Liver (tissue), 8 donors: ENCODE measurements at regions not wholly inside any gene's neighbourhood (a gene's known extent, or its start where the extent isn't known, plus 50 kb on each side); places are given as distances from the start of the nearest gene placed in this dataset.

Experiments
- DNase-seq: peaks from one replicate; pipeline ENCODE4 v3.0.0-alpha.2; 2017; ENCODE audit warnings: low spot score
- H3K27ac ChIP-seq, 2 donors: one replicate each; pipeline ENCODE4 v1.7.0; 2013; ENCODE audit warnings: inconsistent platforms in 2 of 2, low read length in 2 of 2, control low read depth in 1 of 2, low read depth in 1 of 2, mild to moderate bottlenecking in 1 of 2
- H3K27me3 ChIP-seq, 4 donors: one replicate each; pipeline versions ENCODE4 v1.6.1 to v1.7.0; 2013; ENCODE audit warnings: low read length in 3 of 4, inconsistent platforms in 1 of 4, mild to moderate bottlenecking in 1 of 4, moderate library complexity in 1 of 4; ENCODE audit not compliant: control insufficient read depth in 4 of 4, insufficient read depth in 4 of 4
- H3K36me3 ChIP-seq, 4 donors: one replicate each; pipeline versions ENCODE4 v1.6.1 to v1.7.0; 2013; ENCODE audit warnings: low read length in 3 of 4, mild to moderate bottlenecking in 3 of 4, low read depth in 1 of 4, moderate library complexity in 1 of 4; ENCODE audit not compliant: control insufficient read depth in 4 of 4, insufficient read depth in 3 of 4
- H3K4me1 ChIP-seq, 4 donors: one replicate each; pipeline versions ENCODE4 v1.6.1 to v1.7.0; 2013; ENCODE audit warnings: low read length in 3 of 4, mild to moderate bottlenecking in 3 of 4, moderate library complexity in 1 of 4; ENCODE audit not compliant: control insufficient read depth in 4 of 4, insufficient read depth in 4 of 4
- H3K4me3 ChIP-seq, 3 donors: one replicate each; pipeline versions ENCODE4 v1.6.1 to v1.7.0; 2013; ENCODE audit warnings: low read length in 3 of 3, control low read depth in 1 of 3, low read depth in 1 of 3, mild to moderate bottlenecking in 1 of 3
- H3K9ac ChIP-seq, 2 donors: one replicate each; pipeline ENCODE4 v1.7.0; 2013; ENCODE audit warnings: low read length in 2 of 2, mild to moderate bottlenecking in 2 of 2, moderate library complexity in 2 of 2, control low read depth in 1 of 2, low read depth in 1 of 2
- H3K9me3 ChIP-seq, 4 donors: one replicate each; pipeline versions ENCODE4 v1.6.1 to v1.7.0; 2013; ENCODE audit warnings: low read length in 3 of 4; ENCODE audit not compliant: control insufficient read depth in 4 of 4
- EGR1 ChIP-seq, 2 donors: IDR thresholded peaks; 2 replicates each; pipeline ENCODE4 v1.6.1; 2016 to 2018; ENCODE audit warnings: antibody characterized with exemption in 2 of 2, low read depth in 2 of 2
- FOXA1 ChIP-seq: IDR thresholded peaks from 2 replicates; pipeline ENCODE4 v1.6.1; 2016; ENCODE audit warnings: antibody characterized with exemption
- FOXA2 ChIP-seq: IDR thresholded peaks from 2 replicates; pipeline ENCODE4 v1.6.1; 2016; ENCODE audit warnings: antibody characterized with exemption
- GABPA ChIP-seq, 2 donors: IDR thresholded peaks in 1 of 2; conservative IDR thresholded peaks in 1 of 2; 2 replicates each; pipeline ENCODE4 v1.6.1; 2016; ENCODE audit warnings: antibody characterized with exemption in 2 of 2, mild to moderate bottlenecking in 1 of 2, moderate library complexity in 1 of 2
- HNF4A ChIP-seq, 2 donors: conservative IDR thresholded peaks; 2 replicates each; pipeline ENCODE4 v1.6.1; 2016; ENCODE audit warnings: antibody characterized with exemption in 2 of 2, mild to moderate bottlenecking in 2 of 2
- JUND ChIP-seq, 2 donors: IDR thresholded peaks; 2 replicates each; pipeline ENCODE4 v1.6.1; 2016; ENCODE audit warnings: antibody characterized with exemption in 2 of 2
- NR2F2 ChIP-seq: IDR thresholded peaks from 2 replicates; pipeline ENCODE4 v1.6.1; 2016; ENCODE audit warnings: antibody characterized with exemption
- RAD21 ChIP-seq, 2 donors: IDR thresholded peaks; 2 replicates each; pipeline ENCODE4 v1.6.1; 2016; ENCODE audit warnings: antibody characterized with exemption in 2 of 2, mild to moderate bottlenecking in 2 of 2
- REST ChIP-seq: IDR thresholded peaks from 2 replicates; pipeline ENCODE4 v1.6.1; 2016; ENCODE audit warnings: antibody characterized with exemption, mild to moderate bottlenecking
- RXRA ChIP-seq, 2 donors: IDR thresholded peaks; 2 replicates each; pipeline ENCODE4 v1.6.1; 2017 to 2018; ENCODE audit warnings: antibody characterized with exemption in 2 of 2, mild to moderate bottlenecking in 1 of 2
- SP1 ChIP-seq: IDR thresholded peaks from 2 replicates; pipeline ENCODE4 v1.6.1; 2018; ENCODE audit warnings: antibody characterized with exemption, mild to moderate bottlenecking
- TAF1 ChIP-seq: conservative IDR thresholded peaks from 2 replicates; pipeline ENCODE4 v1.6.1; 2016; ENCODE audit warnings: antibody characterized with exemption, mild to moderate bottlenecking
- YY1 ChIP-seq: IDR thresholded peaks from 2 replicates; pipeline ENCODE4 v1.6.1; 2016; ENCODE audit warnings: antibody characterized with exemption, mild to moderate bottlenecking
- WGBS: extraction: QIAGEN DNeasy Blood & Tissue Kit; methylation state at CpG from one replicate; pipeline ENCODE4 v1.1.7; 2013; 5-methylcytosine and 5-hydroxymethylcytosine counted together
- TF ChIP-seq, protein P1 (sequence below): IDR thresholded peaks from 2 replicates; pipeline ENCODE4 v1.6.1; 2016; ENCODE audit warnings: antibody characterized with exemption
- TF ChIP-seq, protein P2 (sequence below): fragments of 150-350 bp; IDR thresholded peaks from 2 replicates; pipeline ENCODE4 v1.5.1; 2017; ENCODE audit warnings: improper control_type of control experiment, low read depth, low read length; ENCODE audit not compliant: missing input control
- TF ChIP-seq, protein P3 (sequence below): IDR thresholded peaks from 2 replicates; pipeline ENCODE4 v1.6.1; 2016; ENCODE audit warnings: antibody characterized with exemption
- TF ChIP-seq, protein P4 (sequence below): IDR thresholded peaks from 2 replicates; pipeline ENCODE4 v1.6.1; 2016; ENCODE audit warnings: antibody characterized with exemption
- donor health status: healthy.
- donor health status: healthy.
- donor health status: healthy.
- donor health status: healthy.
- donor health status: healthy.

DNA sequence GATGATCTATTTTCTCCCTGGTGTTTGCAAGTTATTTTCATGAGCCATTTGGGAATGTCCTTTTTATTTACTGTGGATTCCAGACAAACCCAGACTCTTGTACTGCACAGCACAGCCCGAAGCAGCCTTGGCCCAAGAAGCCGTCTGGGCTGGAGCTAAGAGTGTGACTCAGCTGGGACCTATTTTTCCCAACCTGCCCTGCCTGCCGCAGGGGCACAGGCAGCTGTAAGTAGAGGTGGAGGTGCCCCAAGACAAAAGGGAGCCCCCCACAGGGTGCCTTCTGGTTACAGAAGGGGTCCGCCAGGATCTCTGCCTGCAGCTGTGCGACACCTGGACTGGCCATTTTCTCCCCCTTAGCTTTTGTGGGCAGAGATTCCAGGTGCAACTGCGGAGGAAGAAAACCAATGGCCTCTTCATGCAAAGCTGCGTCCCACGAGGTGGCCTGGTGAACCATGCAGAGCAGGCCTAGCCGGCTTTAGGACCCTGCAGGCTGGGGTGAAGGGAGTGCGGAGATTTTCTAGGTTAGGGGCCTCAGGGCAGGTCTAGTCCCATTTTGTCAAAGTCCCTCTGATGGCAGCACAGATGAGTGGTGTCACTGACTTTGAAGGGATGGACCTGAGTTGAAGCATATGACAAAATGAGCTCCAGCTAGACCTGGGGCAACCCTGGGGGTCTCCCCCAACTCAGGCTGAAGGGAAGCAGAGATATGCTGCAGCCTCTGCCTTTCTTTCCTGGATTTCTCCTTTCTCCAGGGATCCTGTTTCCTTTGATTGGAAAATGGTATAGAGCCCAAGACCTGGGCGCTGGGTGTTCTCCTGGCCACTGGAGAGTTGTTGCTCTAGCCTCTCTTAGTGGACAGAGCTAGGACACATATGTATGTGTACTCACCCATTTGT lies 131.2 kb downstream of the KLF13 start:
- WGBS = 73% methylated on average over 11 of the region's 11 CpGs
- no peak overlapping the region for H3K9ac ChIP-seq
- no peaks in the 10 kb centered on the region for H3K36me3 ChIP-seq
- no peaks in the 10 kb centered on the region for H3K27me3 ChIP-seq
- DNase-seq = peak; percentile 20
- H3K4me1 ChIP-seq = peaks cover 0 to 2% (median 0%) of the 10 kb centered on the region in 4 donors
- no peaks in the 10 kb centered on the region for H3K9me3 ChIP-seq
- H3K4me3 ChIP-seq = no peak overlapping the region
- TF ChIP-seq REST (no peak), JUND (IDR thresholded peaks at IDR 0.05) (no peak), SP1 (no peak), NR2F2 (no peak), TAF1 (no peak), RAD21 (IDR thresholded peaks at IDR 0.05) (no peak)
- TF ChIP-seq, protein P1, sequence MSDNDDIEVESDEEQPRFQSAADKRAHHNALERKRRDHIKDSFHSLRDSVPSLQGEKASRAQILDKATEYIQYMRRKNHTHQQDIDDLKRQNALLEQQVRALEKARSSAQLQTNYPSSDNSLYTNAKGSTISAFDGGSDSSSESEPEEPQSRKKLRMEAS = no peak
- H3K27ac ChIP-seq = no peak overlapping the region

DNA sequence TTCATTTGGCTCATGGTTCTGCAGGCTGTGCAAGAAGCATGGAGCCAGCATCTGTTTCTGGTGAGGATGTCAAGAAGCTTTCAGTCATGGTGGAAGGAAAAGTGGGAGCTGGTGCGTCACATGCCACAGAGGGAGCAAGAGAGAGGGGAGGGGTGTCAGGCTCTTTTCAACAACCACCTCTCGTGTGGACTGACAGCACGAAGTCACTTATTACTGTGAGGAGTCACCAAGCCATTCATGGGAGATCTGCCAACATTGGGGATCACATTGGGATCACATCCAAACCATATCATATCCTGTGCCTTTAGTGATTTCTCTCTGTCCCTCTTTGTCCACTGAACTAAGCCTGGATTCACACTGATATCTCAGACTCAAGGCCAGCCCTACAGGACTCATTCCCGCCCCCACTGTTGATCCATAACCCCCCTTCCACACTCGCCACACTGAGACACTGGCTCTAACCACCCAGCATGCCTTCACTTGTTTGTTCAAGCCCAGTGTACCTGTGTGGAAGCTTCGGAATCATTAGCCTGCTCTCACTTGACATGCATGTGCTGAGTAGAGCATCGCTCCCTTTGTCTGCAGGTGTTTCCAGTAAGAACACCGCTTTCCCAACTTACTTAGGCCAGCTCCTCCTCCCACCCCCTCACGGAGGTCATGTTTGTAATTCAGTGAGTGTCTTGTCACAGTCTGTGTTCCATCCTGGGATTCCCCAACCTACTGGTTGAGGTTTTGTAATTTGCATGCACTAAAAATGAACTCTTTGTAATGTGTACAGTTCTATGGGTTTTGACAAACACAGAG lies 132.2 kb downstream of the KLF13 start:
- TF ChIP-seq RAD21 (IDR thresholded peaks at IDR 0.05) (no peak), FOXA1 (no peak), YY1 (no peak), EGR1 (IDR thresholded peaks at IDR 0.05; ENCODE audit: low read depth in 2 of 2) (no peak), SP1 (no peak), GABPA (IDR thresholded peaks at IDR 0.05 in 1 of 2, conservative IDR thresholded peaks at IDR 0.05 in 1 of 2) (no peak), TAF1 (no peak), HNF4A (conservative IDR thresholded peaks at IDR 0.05) (no peak), JUND (IDR thresholded peaks at IDR 0.05) (no peak), RXRA (IDR thresholded peaks at IDR 0.05) (no peak), FOXA2 (no peak), NR2F2 (no peak), REST (no peak)
- TF ChIP-seq, protein P1 = no peak
- TF ChIP-seq, protein P2, sequence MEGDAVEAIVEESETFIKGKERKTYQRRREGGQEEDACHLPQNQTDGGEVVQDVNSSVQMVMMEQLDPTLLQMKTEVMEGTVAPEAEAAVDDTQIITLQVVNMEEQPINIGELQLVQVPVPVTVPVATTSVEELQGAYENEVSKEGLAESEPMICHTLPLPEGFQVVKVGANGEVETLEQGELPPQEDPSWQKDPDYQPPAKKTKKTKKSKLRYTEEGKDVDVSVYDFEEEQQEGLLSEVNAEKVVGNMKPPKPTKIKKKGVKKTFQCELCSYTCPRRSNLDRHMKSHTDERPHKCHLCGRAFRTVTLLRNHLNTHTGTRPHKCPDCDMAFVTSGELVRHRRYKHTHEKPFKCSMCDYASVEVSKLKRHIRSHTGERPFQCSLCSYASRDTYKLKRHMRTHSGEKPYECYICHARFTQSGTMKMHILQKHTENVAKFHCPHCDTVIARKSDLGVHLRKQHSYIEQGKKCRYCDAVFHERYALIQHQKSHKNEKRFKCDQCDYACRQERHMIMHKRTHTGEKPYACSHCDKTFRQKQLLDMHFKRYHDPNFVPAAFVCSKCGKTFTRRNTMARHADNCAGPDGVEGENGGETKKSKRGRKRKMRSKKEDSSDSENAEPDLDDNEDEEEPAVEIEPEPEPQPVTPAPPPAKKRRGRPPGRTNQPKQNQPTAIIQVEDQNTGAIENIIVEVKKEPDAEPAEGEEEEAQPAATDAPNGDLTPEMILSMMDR = no peak
- TF ChIP-seq, protein P3, sequence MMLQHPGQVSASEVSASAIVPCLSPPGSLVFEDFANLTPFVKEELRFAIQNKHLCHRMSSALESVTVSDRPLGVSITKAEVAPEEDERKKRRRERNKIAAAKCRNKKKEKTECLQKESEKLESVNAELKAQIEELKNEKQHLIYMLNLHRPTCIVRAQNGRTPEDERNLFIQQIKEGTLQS = no peak
- TF ChIP-seq, protein P4, sequence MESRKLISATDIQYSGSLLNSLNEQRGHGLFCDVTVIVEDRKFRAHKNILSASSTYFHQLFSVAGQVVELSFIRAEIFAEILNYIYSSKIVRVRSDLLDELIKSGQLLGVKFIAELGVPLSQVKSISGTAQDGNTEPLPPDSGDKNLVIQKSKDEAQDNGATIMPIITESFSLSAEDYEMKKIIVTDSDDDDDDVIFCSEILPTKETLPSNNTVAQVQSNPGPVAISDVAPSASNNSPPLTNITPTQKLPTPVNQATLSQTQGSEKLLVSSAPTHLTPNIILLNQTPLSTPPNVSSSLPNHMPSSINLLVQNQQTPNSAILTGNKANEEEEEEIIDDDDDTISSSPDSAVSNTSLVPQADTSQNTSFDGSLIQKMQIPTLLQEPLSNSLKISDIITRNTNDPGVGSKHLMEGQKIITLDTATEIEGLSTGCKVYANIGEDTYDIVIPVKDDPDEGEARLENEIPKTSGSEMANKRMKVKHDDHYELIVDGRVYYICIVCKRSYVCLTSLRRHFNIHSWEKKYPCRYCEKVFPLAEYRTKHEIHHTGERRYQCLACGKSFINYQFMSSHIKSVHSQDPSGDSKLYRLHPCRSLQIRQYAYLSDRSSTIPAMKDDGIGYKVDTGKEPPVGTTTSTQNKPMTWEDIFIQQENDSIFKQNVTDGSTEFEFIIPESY = no peak
- H3K27me3 ChIP-seq = no peaks in the 10 kb centered on the region
- no peak overlapping the region for H3K27ac ChIP-seq
- WGBS = 68% methylated on average over 9 of the region's 9 CpGs
- no peaks in the 10 kb centered on the region for H3K36me3 ChIP-seq
- no peaks in the 10 kb centered on the region for H3K9me3 ChIP-seq
- H3K4me1 ChIP-seq = no peaks in the 10 kb centered on the region
- peak; percentile 24 for DNase-seq
- H3K9ac ChIP-seq = no peak overlapping the region
- H3K4me3 ChIP-seq = no peak overlapping the region
